IMR-90 (cell line): ENCODE measurements at regions not wholly inside any gene's neighbourhood (a gene's known extent, or its start where the extent isn't known, plus 50 kb on each side); places are given as distances from the start of the nearest gene placed in this dataset.

Experiments
- ATAC-seq: fragments of 200-7000 bp; cut with Tn5 transposase; 2 replicates; pipeline ENCODE4 v1.9.1; 2020; ENCODE audit warnings: low read depth, mild to moderate bottlenecking, moderate library complexity
- BruUV-seq: library from RNA; stranded (reverse); fragments of 400-500 nt; replicated peaks from 2 replicates; lab custom pipeline; 2021; lab: Mats Ljungman, UMichigan
- CTCF ChIA-PET: fragments of 300-600 bp; formaldehyde crosslinking; extraction: SDS; loops from one replicate; lab custom pipeline; 2021; ENCODE audit warnings: antibody characterized with exemption; lab: Yijun Ruan, JAX
- POLR2A ChIA-PET: fragments of 300-600 bp; sonication (Branson Sonifier 250); formaldehyde crosslinking; loops from one replicate; lab custom pipeline; 2022; ENCODE audit warnings: antibody characterized with exemption; ENCODE audit not compliant: unreplicated experiment; lab: Charles Lee
- DNase-seq: peaks from one replicate; pipeline ENCODE4 v3.0.0; 2013
- H2AFZ ChIP-seq: replicated peaks from 2 replicates; pipeline ENCODE3; 2013; ENCODE audit warnings: low read length, mild to moderate bottlenecking; ENCODE audit not compliant: poor library complexity
- H2AK5ac ChIP-seq: 2 replicates; pipeline ENCODE4 v1.6.1; 2013; ENCODE audit warnings: low read depth, low read length, inconsistent platforms
- H2AK9ac ChIP-seq: replicated peaks from 2 replicates; pipeline ENCODE3; 2013; ENCODE audit warnings: mild to moderate bottlenecking, low read depth, low read length, moderate library complexity; ENCODE audit not compliant: poor library complexity
- H2BK120ac ChIP-seq: 2 replicates; pipeline ENCODE4 v1.6.1; 2013; ENCODE audit warnings: low read depth, low read length, inconsistent platforms
- H2BK15ac ChIP-seq: 3 replicates; pipeline ENCODE4 v1.6.1; 2013; ENCODE audit warnings: low read depth, low read length, inconsistent platforms
- H2BK20ac ChIP-seq: 2 replicates; pipeline ENCODE4 v1.6.1; 2013; ENCODE audit warnings: low read depth, mild to moderate bottlenecking, inconsistent platforms, low read length, moderate library complexity
- H2BK5ac ChIP-seq: 2 replicates; pipeline ENCODE4 v1.6.1; 2013; ENCODE audit warnings: mild to moderate bottlenecking, low read depth, low read length, inconsistent platforms; ENCODE audit not compliant: poor library complexity, severe bottlenecking
- H3K14ac ChIP-seq: replicated peaks from 2 replicates; pipeline ENCODE4 v1.6.1; 2013; ENCODE audit warnings: low read depth, low read length, inconsistent platforms
- H3K18ac ChIP-seq: 2 replicates; pipeline ENCODE4 v1.6.1; 2013; ENCODE audit warnings: low read depth, low read length, control low read depth
- H3K23ac ChIP-seq: 2 replicates; pipeline ENCODE4 v1.6.1; 2013; ENCODE audit warnings: low read depth, low read length, inconsistent platforms
- H3K27ac ChIP-seq: 2 replicates; pipeline ENCODE4 v1.5.1; 2013; ENCODE audit warnings: mild to moderate bottlenecking, control low read depth, low read length; ENCODE audit not compliant: insufficient read depth
- H3K27me3 ChIP-seq: 2 replicates; pipeline ENCODE4 v1.6.1; 2013; ENCODE audit warnings: low read length; ENCODE audit not compliant: control insufficient read depth, insufficient read depth
- H3K36me3 ChIP-seq: 2 replicates; pipeline ENCODE4 v1.6.1; 2013; ENCODE audit warnings: low read length, mixed read lengths; ENCODE audit not compliant: control insufficient read depth, insufficient read depth
- H3K4ac ChIP-seq: 2 replicates; pipeline ENCODE4 v1.6.1; 2013; ENCODE audit warnings: low read depth, low read length, inconsistent platforms
- H3K4me1 ChIP-seq: 2 replicates; pipeline ENCODE4 v1.6.1; 2013; ENCODE audit warnings: low read length, mixed read lengths; ENCODE audit not compliant: control insufficient read depth, insufficient read depth
- H3K4me2 ChIP-seq: 2 replicates; pipeline ENCODE4 v1.6.1; 2013; ENCODE audit warnings: low read depth, mild to moderate bottlenecking, control low read depth, low read length, moderate library complexity
- H3K4me3 ChIP-seq: 2 replicates; pipeline ENCODE4 v1.5.1; 2013; ENCODE audit warnings: low read depth, mild to moderate bottlenecking, control low read depth, low read length, moderate library complexity; ENCODE audit not compliant: insufficient read depth
- H3K56ac ChIP-seq: 2 replicates; pipeline ENCODE4 v1.6.1; 2013; ENCODE audit warnings: low read length, inconsistent platforms; ENCODE audit not compliant: insufficient read depth; ENCODE audit errors: extremely low read depth
- H3K79me1 ChIP-seq, 2 experiments: 2 replicates each; pipeline ENCODE4 v1.6.1; 2013; ENCODE audit warnings: low read length in 2 of 2, inconsistent platforms in 1 of 2, low read depth in 1 of 2
- H3K9ac ChIP-seq: 2 replicates; pipeline ENCODE4 v1.6.1; 2013; ENCODE audit warnings: low read depth, low read length, control low read depth
- H3K9me1 ChIP-seq: 2 replicates; pipeline ENCODE4 v1.6.1; 2013; ENCODE audit warnings: low read length, inconsistent platforms; ENCODE audit not compliant: insufficient read depth
- H3K9me3 ChIP-seq: 2 replicates; pipeline ENCODE4 v1.6.1; 2013; ENCODE audit warnings: low read length; ENCODE audit not compliant: control insufficient read depth, insufficient read depth
- H4K20me1 ChIP-seq: 2 replicates; pipeline ENCODE4 v1.6.1; 2013; ENCODE audit warnings: low read length, inconsistent platforms; ENCODE audit not compliant: insufficient read depth
- H4K5ac ChIP-seq: 2 replicates; pipeline ENCODE4 v1.6.1; 2013; ENCODE audit warnings: mild to moderate bottlenecking, low read depth, low read length, control low read depth
- H4K8ac ChIP-seq, 2 experiments: 2 replicates each; pipeline ENCODE4 v1.6.1; 2013; ENCODE audit warnings: low read depth in 2 of 2, low read length in 2 of 2, control low read depth in 1 of 2, inconsistent platforms in 1 of 2
- H4K91ac ChIP-seq: 2 replicates; pipeline ENCODE4 v1.6.1; 2013; ENCODE audit warnings: low read depth, low read length, inconsistent platforms; ENCODE audit not compliant: insufficient read depth
- BHLHE40 ChIP-seq: fragments of 150-350 bp; IDR thresholded peaks from 2 replicates; pipeline ENCODE4 v1.6.1; 2016; ENCODE audit warnings: mild to moderate bottlenecking, low read depth, low read length
- CEBPB ChIP-seq: IDR thresholded peaks from 2 replicates; pipeline ENCODE4 v1.6.1; 2012; ENCODE audit warnings: low read depth, low read length, improper control_type of control experiment
- CHD1 ChIP-seq: IDR thresholded peaks from 2 replicates; pipeline ENCODE4 v1.6.1; 2012; ENCODE audit warnings: low read depth, low read length, improper control_type of control experiment
- FOS ChIP-seq: fragments of 150-350 bp; IDR thresholded peaks from 2 replicates; pipeline ENCODE4 v1.6.1; 2016; ENCODE audit warnings: low read depth, low read length
- MAFK ChIP-seq: IDR thresholded peaks from 2 replicates; pipeline ENCODE4 v1.6.1; 2012; ENCODE audit warnings: low read depth, low read length, improper control_type of control experiment
- MAZ ChIP-seq: IDR thresholded peaks from 2 replicates; pipeline ENCODE4 v1.6.1; 2012; ENCODE audit warnings: low read depth, mild to moderate bottlenecking, low read length, improper control_type of control experiment, moderate library complexity, borderline replicate concordance
- MXI1 ChIP-seq: IDR thresholded peaks from 2 replicates; pipeline ENCODE4 v1.6.1; 2012; ENCODE audit warnings: low read depth, mild to moderate bottlenecking, low read length, moderate library complexity, borderline replicate concordance
- NFE2L2 ChIP-seq: fragments of 150-350 bp; IDR thresholded peaks from 2 replicates; pipeline ENCODE4 v1.6.1; 2016; ENCODE audit warnings: low read depth, mild to moderate bottlenecking, low read length
- POLR2A ChIP-seq: IDR thresholded peaks from 2 replicates; pipeline ENCODE4 v1.6.1; 2012; ENCODE audit warnings: mild to moderate bottlenecking, low read depth, low read length
- RAD21 ChIP-seq: IDR thresholded peaks from 2 replicates; pipeline ENCODE4 v1.6.1; 2012; ENCODE audit warnings: low read length, improper control_type of control experiment
- RCOR1 ChIP-seq: IDR thresholded peaks from 2 replicates; pipeline ENCODE4 v1.6.1; 2012; ENCODE audit warnings: mild to moderate bottlenecking, low read length, improper control_type of control experiment; ENCODE audit not compliant: insufficient replicate concordance
- RFX5 ChIP-seq: IDR thresholded peaks from 2 replicates; pipeline ENCODE4 v1.8.0; 2012; ENCODE audit warnings: low read depth, mild to moderate bottlenecking, low read length, moderate library complexity
- SMC3 ChIP-seq: fragments of 150-350 bp; IDR thresholded peaks from 2 replicates; pipeline ENCODE4 v1.6.1; 2016; ENCODE audit warnings: low read depth, mild to moderate bottlenecking, antibody characterized with exemption, low read length, moderate library complexity
- WGBS, 2 experiments: methylation state at CpG; one replicate each; pipeline versions ENCODE4 v1.1.5 to v1.1.7; 2013; ENCODE audit warnings: missing lambda C conversion rate in 2 of 2; ENCODE audit not compliant: insufficient read length in 1 of 2; ENCODE audit errors: extremely low coverage in 2 of 2; 5-methylcytosine and 5-hydroxymethylcytosine counted together
- dilution Hi-C: fragments of 300-500 bp; cut with HindIII; formaldehyde crosslinking; loops from one replicate; pipeline ENCODE4 v1.14.3; 2018; ENCODE audit warnings: low sequenced_read_pairs; ENCODE audit not compliant: unreplicated experiment
- in situ Hi-C: fragments of 300-500 bp; cut with MboI; formaldehyde crosslinking; loops from 3 replicates; pipeline ENCODE4 v1.14.3; 2019; ENCODE audit warnings: low sequenced_read_pairs, inconsistent platforms, mixed read lengths
- intact Hi-C: fragments of 100-400 bp; cut with micrococcal nuclease; formaldehyde crosslinking; loops from 2 replicates; pipeline ENCODE4 v1.10.0; 2022
- TF ChIP-seq, protein P1 (sequence below): fragments of 150-350 bp; IDR thresholded peaks from 2 replicates; pipeline ENCODE4 v1.6.1; 2017; ENCODE audit warnings: mild to moderate bottlenecking, antibody characterized with exemption, low read length, low read depth
- TF ChIP-seq, protein P2 (sequence below): fragments of 150-350 bp; IDR thresholded peaks from 2 replicates; pipeline ENCODE4 v1.6.1; 2016; ENCODE audit warnings: low read depth, mild to moderate bottlenecking, low read length, moderate library complexity, borderline replicate concordance
- TF ChIP-seq, protein P3 (sequence below): conservative IDR thresholded peaks from 2 replicates; pipeline ENCODE4 v1.5.1; 2012; ENCODE audit warnings: mild to moderate bottlenecking, low read depth, low read length, improper control_type of control experiment

DNA sequence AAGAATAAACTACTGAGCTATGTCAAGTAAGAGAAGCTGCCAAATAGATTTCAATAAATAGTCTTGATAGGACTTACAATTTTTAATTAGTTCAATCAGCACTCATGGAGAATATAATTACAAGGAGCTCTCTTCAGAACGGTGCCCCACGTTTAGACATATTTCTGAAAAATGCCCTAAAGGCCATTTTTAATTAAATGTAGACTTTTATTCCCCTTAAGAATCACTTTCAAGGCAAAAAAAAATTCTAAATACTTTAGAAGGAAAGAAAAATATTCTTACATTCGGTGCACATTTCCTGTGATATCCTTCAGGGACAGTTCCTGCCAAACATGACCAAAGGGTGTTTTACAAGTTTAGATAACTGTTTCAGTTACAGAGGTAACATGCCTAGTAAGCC, 202.5 kb upstream of the CDH7 start:
- Histone ChIP-seq H4K91ac (no peak overlapping the region), H3K36me3 (no peaks in the 10 kb centered on the region), H3K4me2 (no peak overlapping the region), H3K4me3 (no peak overlapping the region), H3K9ac (no peak overlapping the region), H2AK5ac (no peak overlapping the region), H3K9me3 (peaks cover 7% of the 10 kb centered on the region), H3K79me1 (no peaks in the 10 kb centered on the region), H4K20me1 (no peaks in the 10 kb centered on the region), H2BK15ac (no peak overlapping the region), H4K5ac (no peak overlapping the region), H3K27me3 (no peaks in the 10 kb centered on the region), H3K23ac (no peak overlapping the region), H3K9me1 (no peaks in the 10 kb centered on the region), H2AK9ac (no peak overlapping the region), H2BK5ac (no peak overlapping the region), H3K27ac (no peak overlapping the region), H2AFZ (no peak overlapping the region), H3K18ac (no peak overlapping the region), H3K56ac (no peak overlapping the region), H2BK120ac (no peak overlapping the region), H2BK20ac (no peak overlapping the region), H3K4me1 (no peaks in the 10 kb centered on the region), H4K8ac (no peak overlapping the region), H3K14ac (no peak overlapping the region), H3K4ac (no peak overlapping the region)
- no CpG with 5 or more reads among the region's 3 CpGs for WGBS, 2 experiments
- intact Hi-C loops (no loop called here), dilution Hi-C loops (no loop called here), in situ Hi-C loops (no loop called here)
- CTCF ChIA-PET = no interaction called here
- TF ChIP-seq CHD1 (no peak), RAD21 (no peak), MAFK (no peak), POLR2A (no peak), MXI1 (no peak), MAZ (no peak), RCOR1 (no peak), NFE2L2 (no peak), FOS (no peak), BHLHE40 (no peak), RFX5 (no peak), CEBPB (no peak), SMC3 (no peak)
- TF ChIP-seq, protein P1, sequence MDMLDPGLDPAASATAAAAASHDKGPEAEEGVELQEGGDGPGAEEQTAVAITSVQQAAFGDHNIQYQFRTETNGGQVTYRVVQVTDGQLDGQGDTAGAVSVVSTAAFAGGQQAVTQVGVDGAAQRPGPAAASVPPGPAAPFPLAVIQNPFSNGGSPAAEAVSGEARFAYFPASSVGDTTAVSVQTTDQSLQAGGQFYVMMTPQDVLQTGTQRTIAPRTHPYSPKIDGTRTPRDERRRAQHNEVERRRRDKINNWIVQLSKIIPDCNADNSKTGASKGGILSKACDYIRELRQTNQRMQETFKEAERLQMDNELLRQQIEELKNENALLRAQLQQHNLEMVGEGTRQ = no peak
- TF ChIP-seq, protein P2, sequence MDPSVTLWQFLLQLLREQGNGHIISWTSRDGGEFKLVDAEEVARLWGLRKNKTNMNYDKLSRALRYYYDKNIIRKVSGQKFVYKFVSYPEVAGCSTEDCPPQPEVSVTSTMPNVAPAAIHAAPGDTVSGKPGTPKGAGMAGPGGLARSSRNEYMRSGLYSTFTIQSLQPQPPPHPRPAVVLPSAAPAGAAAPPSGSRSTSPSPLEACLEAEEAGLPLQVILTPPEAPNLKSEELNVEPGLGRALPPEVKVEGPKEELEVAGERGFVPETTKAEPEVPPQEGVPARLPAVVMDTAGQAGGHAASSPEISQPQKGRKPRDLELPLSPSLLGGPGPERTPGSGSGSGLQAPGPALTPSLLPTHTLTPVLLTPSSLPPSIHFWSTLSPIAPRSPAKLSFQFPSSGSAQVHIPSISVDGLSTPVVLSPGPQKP = no peak
- TF ChIP-seq, protein P3, sequence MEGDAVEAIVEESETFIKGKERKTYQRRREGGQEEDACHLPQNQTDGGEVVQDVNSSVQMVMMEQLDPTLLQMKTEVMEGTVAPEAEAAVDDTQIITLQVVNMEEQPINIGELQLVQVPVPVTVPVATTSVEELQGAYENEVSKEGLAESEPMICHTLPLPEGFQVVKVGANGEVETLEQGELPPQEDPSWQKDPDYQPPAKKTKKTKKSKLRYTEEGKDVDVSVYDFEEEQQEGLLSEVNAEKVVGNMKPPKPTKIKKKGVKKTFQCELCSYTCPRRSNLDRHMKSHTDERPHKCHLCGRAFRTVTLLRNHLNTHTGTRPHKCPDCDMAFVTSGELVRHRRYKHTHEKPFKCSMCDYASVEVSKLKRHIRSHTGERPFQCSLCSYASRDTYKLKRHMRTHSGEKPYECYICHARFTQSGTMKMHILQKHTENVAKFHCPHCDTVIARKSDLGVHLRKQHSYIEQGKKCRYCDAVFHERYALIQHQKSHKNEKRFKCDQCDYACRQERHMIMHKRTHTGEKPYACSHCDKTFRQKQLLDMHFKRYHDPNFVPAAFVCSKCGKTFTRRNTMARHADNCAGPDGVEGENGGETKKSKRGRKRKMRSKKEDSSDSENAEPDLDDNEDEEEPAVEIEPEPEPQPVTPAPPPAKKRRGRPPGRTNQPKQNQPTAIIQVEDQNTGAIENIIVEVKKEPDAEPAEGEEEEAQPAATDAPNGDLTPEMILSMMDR = no peak
- no TSS peak for BruUV-seq
- POLR2A ChIA-PET = no interaction called here
- ATAC-seq (no peak), DNase-seq (no peak)
